ENCODE measurements at regions not wholly inside any gene's neighbourhood (a gene's known extent, or its start where the extent isn't known, plus 50 kb on each side); places are given as distances from the start of the nearest gene placed in this dataset.

DNA sequence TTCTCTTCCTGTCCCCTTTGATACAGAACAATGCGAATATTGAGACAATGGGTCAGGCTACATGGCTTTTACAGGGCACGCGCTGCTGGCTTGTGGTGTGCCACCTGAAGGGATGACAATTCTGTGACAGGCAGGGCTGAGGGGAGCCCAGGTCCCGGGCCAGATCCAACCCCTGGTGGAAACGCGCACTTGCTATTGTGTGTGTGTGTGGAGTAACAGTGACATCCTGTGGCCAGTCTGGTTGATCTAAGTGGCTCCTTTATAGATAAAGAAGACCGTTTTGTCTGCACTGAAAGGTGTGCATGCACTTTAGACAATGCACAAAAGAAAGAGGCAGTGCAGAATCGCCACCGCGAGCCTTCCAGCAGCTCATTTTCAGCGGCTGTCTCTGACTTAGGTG is 273.6 kb downstream of the HRH4 start:
- DNase-seq (ENCODE audit: low read depth in 2 of 2) = no peak

DNA sequence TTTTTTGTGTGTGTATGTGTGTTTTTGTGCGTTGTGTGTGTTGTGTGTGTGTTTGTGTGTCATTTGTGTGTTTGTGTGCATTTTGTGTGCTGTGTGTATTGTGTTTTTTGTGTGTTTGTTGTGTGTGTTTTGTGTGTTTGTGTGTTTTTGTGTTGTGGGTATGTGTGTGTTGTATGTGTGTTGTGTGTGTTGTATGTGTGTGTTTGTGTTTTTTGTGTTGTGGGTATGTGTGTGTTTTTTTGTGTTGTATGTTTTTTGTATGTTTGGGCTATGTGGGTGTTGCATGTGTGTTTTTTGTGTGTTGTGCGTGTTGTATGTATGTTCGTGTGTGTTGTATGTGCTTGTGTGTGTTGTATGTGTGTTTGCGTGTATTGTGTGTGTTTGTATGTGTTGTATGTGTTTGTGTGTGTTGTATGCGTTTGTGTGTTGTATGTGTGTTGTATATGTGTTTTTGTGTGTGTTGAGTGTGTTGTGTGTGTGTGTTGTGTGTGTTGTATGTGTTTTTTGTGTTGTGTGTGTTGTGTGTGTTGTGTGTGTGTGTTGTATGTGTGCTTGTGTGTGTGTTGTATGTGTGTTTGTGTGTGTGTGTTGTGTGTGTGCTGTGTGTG is 275.3 kb downstream of the HRH4 start:
- no peak for DNase-seq (ENCODE audit: low read depth in 2 of 2)

DNA sequence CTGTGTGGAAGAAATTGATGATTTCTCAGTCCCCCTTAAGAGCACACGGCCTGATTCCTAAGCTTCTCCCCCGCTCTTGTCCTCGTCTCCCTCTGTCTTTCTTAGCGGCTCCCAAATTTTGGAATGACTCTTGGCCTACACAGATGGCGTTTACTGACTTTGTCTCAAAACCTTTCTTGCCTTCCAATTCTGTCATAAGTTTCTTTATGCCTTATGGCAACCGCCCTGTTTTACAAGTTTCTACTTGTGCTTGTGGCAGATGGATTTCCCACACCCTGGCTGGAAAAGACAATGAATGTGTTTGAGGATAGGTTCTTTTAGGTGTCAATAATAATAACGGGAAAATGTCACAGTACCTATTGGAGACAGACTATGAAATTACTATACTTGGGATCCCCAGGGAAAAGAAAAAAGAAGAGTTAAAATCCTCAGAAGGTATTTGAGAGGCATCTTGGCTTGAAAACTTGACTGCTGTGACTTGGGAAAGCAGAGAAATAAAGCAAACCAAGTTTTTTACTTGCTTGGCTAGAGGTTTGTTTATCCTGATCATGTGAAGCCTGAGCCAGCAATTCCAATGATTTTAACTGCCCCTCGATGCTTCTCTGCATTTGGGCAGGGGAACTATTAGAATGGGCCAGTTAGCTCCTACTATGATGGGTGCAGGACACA is 276.4 kb downstream of the HRH4 start:
- no peak for DNase-seq (ENCODE audit: low read depth in 2 of 2)

DNA sequence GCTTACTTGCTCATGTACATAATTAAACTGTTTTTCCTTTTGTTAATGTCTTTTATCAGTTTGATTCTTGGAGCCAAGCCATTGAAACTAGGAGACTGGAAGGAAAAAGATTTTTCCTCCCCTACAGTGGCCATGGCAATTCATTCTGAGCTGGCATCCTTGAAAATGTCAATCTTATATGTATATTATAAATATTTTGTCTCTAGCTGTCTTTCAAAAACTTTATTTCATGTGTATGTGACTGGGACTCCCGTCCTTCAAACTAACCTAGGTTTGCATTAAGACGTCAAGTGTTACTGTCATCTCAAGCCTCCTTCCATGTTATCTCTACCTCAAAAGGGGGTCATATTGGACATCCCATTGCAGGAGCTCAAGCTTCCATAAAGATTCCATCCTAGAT is 280.4 kb downstream of the HRH4 start:
- no peak for DNase-seq (ENCODE audit: low read depth in 2 of 2)

DNA sequence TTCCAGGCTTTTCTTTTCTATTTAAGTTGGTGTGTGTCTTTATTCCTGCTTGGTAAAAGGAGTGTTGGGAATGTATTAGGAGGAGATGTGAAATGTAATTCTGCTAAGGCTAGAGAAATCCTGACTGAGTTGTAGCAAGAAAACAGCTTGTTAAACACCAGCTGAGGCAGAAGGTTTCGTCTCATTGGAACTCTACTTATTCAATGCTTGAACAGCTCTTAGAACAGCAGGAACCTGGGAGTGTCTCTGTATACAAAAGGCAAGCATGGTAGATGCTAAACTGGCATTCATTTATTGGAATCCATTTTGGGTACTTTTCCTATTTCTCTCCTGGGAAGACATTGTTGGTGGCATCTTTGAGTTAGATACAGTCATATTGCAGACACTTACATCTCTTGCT is 280.9 kb downstream of the HRH4 start:
- DNase-seq (ENCODE audit: low read depth in 2 of 2) = no peak

DNA sequence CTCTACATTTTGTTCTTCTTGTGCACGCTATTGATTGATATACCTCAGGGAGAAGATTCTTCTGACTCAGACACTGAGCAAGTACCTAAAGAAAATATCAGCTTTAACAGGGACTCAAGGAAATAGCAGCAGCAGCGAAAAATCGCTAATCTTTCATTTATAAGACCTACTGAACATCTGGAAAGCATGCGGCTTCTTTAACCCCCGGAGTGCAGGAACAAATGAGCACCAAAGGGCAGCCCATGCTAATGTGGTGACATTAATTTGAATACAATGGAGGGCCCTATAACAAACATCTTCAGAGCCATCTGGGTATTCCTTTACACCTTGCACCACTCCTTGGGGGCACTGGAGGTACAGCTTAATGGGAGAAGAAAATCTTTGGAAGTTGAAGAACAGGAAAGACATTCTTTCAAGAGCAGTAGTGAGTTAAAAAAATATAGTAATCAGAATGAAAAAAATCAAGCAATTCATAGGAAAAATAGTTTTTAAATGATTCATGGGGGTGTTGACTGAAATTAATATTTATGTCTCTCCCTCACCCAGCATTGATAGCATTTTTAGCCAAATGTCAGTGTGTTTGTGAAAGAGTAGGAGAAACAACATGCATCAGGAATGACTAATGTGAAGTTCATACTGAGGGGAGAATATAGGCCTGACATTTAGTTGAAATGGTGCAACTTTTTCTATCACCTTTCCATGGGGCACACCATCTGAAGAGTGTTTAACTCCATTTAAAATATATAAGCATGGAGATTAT is 281.7 kb downstream of the HRH4 start:
- no peak for DNase-seq (ENCODE audit: low read depth in 2 of 2)

DNA sequence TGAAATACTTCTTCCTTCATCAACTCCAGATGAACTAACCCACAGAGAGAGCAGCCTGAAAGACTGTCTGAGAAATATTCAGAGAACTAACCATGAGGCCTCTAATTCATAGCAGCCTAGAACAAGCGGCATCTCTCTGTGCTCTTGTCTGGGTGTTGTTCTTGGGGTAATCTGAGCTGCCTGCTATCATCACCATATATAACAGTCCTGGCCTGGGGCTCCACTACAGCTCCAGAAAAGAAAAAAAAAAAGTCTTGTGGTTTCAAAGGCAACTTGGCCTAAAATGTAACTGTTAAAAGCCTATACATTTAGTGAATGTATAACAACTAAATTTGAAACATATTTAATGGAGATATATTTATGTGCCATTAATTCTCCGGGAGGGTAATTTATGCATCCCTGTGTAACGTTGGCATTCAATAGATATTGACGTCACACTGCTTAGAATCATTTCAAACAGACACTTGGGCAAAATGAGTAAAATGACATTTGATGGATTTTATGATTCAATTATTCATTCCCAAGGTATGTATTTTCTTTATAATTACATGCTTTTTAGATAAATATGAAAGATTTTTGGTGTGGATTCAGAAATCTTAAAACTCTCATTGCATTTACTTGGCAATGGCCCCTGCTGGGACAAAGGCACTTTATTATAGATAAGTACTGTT is 294.3 kb downstream of the HRH4 start:
- DNase-seq (ENCODE audit: low read depth in 2 of 2) = no peak

DNA sequence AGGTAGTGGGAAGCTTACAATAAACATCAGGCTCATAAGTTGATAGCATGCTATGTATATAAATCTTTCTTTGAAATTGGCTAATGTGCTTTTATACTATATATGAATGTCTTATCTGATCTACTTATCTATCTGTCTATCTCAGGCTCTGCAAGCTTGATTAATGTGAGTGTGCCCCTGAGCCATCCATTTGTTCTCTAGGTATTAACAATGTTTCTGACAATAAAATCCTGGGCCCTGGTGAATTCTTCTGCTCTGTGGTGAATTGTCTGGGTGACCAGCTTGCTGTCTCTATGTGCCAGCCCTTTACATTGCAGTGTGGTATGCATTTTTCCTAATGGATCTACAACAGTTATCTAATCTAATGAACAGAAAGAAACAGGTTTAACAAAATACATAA is 295.9 kb downstream of the HRH4 start:
- DNase-seq (ENCODE audit: low read depth in 2 of 2) = no peak

DNA sequence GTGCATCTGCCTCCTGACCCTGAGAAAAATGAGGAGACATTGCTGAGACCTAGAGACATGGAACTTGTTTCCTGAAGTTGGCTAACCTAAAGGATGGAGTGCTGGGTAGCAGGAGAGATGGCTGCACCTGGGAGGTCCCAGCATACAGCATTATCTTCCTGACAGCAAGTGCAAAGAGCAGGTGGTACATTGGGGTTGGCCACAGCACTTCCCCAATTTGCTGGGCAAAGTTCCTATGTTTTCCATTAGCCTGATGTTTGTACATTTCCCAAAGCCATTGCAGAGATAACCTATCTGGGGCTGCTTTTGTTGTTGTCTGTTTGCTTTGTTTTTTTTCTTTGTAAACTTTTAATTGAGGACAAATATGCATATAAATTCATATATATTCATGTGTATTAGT is 296.7 kb downstream of the HRH4 start:
- DNase-seq (ENCODE audit: low read depth in 2 of 2) = no peak

DNA sequence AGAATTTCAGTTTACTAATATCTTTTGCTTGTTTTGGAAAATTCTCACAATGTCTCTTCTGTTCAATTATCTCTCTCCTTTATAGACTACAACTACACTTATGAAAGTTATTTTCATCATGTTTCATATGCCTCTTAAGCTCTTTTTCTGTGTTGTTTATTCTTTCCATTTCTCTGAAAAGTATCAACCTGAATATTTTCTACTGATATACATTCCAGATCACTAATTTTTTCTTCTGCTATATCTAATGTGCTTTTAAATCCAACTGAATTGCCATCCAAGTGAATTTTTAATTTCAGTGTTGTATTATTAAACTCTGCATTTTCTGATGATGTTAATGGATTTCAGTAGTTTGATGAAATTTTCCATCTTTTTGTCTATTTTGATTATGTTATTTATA is 301.3 kb downstream of the HRH4 start:
- DNase-seq (ENCODE audit: low read depth in 2 of 2) = no peak

DNA sequence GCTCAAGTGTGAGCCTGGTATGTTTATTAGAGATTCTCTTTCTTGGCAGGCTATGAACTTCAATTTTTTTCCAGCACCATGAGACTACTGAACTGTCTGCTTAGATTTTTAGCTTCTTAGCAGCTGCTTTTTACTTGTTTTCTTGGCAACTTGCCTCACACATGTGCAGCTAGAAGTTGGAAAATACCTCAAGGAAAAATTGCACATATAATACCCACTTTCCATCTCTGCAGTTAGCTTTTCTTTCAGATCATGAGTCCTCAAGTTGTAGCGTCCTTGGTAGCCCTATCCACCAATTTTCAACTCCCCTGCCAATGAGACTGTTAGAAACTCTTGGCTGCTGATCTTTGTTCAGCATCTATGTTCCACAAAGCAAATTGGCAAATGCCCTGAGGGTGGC is 302.1 kb downstream of the HRH4 start:
- no peak for DNase-seq (ENCODE audit: low read depth in 2 of 2)

DNA sequence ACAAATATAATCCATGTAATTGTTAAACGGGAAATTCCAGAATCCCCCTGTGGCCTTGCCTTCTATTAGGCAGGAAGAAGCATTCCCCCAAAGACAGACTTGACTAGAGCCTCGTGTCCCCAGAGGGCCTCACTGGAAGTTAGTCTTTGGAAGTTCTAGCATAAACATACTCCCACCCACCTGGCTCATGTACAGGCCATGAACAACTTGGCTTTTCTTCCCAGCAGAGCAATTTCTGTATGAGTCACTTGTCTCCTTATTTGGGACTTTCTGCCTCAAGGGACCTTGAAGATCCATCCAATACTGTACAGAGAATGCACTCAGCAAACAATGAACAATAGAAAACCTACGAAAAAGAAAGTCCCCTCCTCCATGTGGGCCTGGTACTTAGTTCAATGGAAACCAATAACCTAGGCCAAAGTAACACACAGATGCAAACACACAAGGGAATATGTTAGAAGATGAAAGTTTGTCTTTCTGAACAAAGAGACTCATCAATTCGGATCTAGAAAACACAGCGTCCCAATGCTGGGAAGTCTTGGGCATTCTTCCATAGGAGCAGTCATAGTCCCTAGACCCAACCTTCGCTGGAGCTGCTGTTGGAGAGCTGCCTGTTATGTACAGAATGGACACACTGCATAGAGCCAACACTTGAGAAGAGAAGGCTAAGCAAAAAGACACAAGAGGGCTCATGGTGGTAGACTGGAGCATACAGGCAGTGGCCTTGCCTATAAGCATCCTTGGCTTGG is 303.5 kb downstream of the HRH4 start:
- DNase-seq (ENCODE audit: low read depth in 2 of 2) = no peak

DNA sequence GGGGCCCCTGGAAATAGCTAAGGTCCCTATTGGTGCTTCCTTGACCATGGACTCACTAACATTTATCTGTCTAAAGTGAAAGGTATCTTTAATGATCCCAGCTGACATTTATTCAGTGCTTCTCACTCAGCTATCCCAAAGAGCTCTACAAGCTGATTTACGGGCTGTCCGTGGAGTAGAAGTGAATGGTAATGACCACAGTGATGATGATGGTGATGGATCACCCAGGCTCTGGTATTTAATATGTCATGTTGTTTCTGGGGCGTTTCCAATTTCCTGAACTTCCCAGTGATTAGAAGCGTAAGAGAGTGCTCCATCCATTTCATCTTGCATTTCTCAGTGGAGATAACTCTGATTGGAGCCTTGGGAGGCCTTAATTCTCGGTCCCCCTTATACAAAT is 304.3 kb downstream of the HRH4 start:
- no peak for DNase-seq (ENCODE audit: low read depth in 2 of 2)

DNA sequence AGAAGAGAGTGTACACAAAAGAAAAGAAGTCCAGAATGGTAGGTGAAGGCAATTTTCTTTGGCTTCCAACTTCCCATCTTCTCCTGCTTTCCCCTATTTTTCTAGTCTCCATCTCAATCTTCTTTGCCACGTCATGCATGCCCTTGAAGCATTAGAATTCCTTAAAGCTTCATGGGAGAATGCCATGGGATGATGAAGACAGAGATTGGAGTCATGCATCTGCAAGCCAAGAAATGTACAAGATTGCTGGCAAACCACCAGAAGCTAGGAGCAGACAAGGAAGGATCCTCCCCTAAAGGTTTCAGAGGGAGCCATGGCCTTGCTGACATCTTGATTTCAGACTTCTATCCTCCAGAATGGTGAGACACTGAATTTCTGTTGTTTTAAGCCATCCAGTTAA is 305.9 kb downstream of the HRH4 start:
- DNase-seq (ENCODE audit: low read depth in 2 of 2) = no peak

DNA sequence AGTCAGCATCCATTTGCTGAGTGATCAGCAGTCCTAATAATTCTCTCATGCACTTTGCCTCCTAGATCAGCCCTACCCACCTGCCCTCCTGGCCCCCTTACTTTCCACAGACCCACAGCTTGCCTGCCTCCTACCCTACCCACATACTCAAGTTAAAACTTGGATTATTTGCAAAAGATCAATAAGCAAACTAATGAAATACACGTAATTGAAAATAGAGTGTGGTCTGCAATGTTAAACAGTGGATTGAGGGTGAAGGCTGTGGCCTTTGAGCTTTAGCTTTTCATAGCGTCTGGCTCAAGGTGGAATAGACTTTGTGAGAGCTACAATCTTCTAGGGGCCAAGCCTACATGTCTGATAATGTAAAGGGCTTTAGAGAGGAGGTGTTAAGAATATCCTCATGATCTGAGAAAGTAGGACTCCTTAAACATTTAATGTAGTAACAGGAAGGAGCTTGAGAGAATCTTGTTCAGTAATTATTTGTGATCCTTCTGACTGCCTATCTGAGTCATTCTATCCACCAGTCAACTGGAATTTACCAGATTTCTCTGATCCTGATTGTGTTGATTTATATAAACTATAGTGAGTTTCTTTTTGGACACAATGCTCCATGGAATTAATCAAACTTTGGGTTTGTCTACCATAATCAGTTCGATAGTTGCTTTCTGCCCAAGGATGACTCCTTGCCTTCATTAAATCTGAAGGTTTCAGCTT is 310.0 kb downstream of the HRH4 start:
- DNase-seq (ENCODE audit: low read depth in 2 of 2) = no peak

DNA sequence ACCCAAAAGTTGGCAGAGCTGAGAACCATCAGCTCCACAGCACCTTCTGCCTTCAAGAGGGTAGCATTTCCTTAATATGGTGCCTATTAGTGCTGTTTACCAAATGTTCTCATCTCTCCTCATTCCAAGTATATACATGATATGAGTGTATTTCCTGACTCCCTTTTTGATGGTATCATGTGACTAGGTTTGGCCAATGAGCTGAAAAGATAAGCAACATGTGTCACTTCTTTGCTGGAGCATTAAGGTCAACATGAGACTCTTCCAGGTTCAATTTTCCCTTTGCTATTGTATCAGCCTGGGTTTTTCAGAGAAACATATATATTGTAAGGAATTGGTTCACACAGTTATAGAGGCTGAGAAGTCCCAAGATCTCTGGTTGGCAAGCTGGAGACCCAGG is 310.9 kb downstream of the HRH4 start:
- DNase-seq (ENCODE audit: low read depth in 2 of 2) = no peak

DNA sequence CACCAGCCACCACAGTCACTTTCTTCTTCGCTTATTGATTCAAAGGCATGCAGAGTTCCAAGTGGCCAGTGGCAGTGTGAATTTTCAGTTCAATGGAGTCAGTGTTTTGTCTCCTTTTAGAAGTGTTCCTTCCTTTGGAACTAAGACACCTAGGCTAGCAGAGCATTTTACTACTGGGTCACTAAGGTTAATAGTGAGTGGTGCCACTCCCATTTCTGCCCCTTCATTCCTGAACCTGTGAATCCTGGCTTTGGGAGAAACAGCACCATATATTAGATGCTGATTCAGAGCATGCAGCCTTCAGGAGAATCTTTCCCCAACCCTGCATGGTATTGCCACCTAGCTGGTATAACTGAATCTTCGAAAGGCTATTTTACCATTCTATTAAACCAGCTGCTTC is 312.7 kb downstream of the HRH4 start:
- no peak for DNase-seq (ENCODE audit: low read depth in 2 of 2)

DNA sequence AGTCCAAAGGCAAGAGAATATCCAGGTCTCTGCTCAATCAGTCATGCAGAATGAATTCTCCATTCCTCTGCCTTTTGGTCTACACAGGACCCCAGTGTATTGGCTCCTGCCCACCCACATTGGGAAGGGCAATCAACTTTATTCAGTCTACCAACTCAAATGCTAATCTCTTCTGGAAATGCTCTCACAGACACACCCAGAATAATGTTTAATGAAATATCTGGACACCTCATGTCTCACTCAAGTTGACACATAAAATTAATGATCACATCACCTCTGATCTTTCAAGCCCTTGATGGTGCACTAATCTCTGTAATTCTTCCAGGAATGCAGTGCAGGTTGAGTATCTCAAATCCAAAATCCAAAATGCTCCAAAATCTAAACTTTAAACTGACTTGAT is 315.6 kb downstream of the HRH4 start:
- DNase-seq (ENCODE audit: low read depth in 2 of 2) = no peak

DNA sequence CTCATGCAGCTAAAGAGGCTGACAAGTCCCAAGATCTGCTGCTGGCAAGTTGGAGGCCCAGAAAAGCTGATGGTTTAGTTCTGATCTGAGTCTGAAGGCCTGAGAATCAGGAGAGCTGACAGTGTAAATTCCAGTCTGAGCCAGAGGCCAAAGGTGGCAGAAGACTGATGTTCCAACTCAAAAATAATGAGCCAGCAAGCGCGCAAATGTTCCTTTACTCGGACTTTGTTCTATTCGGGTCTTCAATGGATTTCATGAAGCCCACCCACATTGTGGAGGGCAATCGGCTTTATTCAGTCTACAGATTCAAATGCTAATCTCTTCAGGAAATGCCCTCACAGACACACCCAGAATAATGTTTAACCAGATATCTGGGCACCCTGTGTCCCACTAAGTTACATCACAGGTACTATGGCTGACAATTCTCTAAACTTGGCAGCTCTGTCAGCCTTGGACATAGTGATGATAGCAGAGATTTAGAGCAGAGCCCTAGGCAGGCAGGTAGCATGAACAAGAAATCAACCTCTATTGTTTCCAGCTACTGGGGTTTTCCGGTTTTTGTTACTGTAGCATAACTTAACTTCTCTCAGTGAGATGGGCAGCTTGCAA is 318.5 kb downstream of the HRH4 start:
- DNase-seq (ENCODE audit: low read depth in 2 of 2) = no peak

DNA sequence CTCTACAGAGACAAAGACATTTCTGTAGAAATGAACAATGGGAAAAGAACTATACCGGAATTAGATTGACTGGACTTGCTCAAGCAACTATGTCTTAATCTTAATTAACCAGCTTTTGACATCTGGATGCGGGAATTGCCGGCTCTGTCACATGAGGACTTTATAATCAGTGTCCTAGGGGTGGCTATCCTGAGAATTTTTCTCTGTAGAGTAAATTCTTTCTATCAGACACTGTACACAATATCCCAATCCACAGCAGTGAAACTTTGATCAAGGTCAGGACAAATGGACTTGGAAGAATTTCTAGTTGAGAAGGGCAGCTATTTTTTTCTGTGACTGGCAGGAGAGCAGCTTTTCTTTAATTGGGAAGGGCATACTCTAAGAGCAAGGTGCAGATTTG is 322.1 kb downstream of the HRH4 start:
- no peak for DNase-seq (ENCODE audit: low read depth in 2 of 2)

DNA sequence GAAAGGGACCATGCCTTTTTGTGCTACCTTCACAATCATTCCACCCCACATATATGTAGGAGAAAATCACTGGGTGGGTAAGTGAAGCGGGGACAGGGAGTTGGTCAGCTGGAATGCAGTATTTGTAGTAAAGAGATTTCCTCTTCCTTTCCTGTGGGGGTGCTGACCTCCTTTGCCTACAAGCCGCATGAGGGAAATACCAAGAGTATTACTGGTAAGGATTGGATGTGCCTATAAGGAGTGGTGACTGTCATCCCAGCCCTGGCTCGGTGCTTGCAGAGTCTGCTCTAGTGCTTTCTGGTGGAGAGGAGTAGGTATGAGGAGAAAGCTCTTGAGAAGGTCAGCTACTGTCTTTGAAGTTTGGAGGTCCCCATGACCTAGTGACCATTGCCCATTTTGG is 324.6 kb downstream of the HRH4 start:
- no peak for DNase-seq (ENCODE audit: low read depth in 2 of 2)

All from stimulated activated CD4-positive, alpha-beta T cell treated with anti-CD3 and anti-CD28 coated beads, Interleukin-1b, Interleukin-23, amount 100 ng/mL, for 1 hour (primary cell).